CMK (cell line): ENCODE measurements at regions not wholly inside any gene's neighbourhood (a gene's known extent, or its start where the extent isn't known, plus 50 kb on each side); places are given as distances from the start of the nearest gene placed in this dataset.
A peak's percentile ranks its signal among the peaks of the same experiment; 100 is the strongest.
"Not testable (repeated sequence)": the region's sequence is repeated elsewhere in the genome, so short reads cannot be mapped to it uniquely, and the experiment has no call there.

Experiments used
- DNase-seq: peaks from one replicate; pipeline ENCODE4 v3.0.0-alpha.2; 2010; ENCODE audit warnings: low read depth

GRCh38 chr1:91207691-91208090, 185.9 kb upstream of the ZNF644 start:
- DNase-seq = not testable (repeated sequence)

- DNase-seq = not testable (repeated sequence)
Observed at GRCh38 chr1:91204150-91204549, 182.3 kb upstream of the ZNF644 start.

GRCh38 chr1:91201694-91202093, 179.9 kb upstream of the ZNF644 start:
- no peak for DNase-seq

GRCh38 chr1:91201176-91201575, 179.3 kb upstream of the ZNF644 start:
- DNase-seq = no peak

- DNase-seq = no peak
Observed at GRCh38 chr1:91200675-91201074, 178.8 kb upstream of the ZNF644 start.

DNA sequence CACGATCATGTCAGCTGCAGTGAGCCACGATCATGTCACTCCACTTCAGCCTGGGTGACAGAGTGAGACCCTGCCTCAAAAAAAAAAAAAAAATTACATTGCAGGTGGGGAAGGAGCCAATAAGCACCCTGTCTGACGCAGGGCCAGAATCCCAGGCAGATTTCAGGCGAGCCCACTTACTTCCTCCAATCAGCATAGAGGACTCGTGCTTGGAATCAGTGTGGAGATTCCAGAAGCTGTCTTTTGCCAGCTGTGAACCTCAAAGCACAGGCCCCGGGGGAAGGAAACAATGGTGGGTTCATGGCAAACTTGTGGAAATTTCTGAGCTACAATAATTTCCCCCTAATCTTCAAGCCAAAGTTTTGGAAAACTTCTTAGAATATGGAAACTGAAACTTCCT, 178.2 kb upstream of the ZNF644 start:
- DNase-seq = no peak

- no peak for DNase-seq
Observed at GRCh38 chr1:91190996-91191395, 169.2 kb upstream of the ZNF644 start.

- DNase-seq = no peak
Observed at GRCh38 chr1:91189096-91189495, 167.3 kb upstream of the ZNF644 start.

GRCh38 chr1:91182807-91183206, 161.0 kb upstream of the ZNF644 start:
- DNase-seq = not testable (repeated sequence)

DNA sequence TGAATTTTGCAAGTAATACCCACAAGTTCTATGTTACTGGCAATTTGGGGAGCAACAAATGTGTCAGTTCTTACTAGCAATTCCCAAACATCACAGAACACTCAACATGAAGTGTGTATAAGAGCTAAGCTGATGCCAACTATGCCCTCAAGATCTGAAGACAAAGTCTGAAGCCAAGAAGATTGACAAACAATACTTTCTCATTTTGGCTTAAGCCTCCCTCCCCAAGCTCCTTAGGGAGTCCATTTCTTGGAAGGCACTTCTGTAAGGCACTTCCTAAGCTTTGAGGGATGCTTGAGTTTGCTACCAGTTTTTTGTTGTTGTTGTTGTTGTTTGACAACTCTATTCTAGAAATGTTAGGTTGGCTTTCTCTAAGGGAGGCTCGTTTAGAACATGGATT, 154.4 kb upstream of the ZNF644 start:
- no peak for DNase-seq

DNA sequence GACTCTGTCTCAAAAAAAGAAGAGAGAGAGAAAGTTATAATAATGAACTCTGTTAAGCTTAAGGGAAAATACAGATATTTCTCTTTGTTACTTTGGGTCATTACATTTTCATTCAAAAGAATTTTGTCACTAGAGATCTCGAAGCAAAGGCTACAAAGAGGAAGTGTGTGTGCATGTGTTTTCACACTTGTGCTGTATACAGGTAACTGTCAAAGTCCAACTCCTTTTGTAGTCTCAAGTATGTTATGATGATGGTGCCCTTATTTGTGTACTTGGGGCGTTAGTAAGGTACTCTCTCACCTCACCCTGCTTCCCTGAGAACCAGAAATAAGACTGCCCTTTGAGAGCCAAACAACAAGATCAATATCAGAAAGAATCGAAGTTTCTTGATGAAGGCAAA, 152.9 kb upstream of the ZNF644 start:
- DNase-seq = no peak

DNA sequence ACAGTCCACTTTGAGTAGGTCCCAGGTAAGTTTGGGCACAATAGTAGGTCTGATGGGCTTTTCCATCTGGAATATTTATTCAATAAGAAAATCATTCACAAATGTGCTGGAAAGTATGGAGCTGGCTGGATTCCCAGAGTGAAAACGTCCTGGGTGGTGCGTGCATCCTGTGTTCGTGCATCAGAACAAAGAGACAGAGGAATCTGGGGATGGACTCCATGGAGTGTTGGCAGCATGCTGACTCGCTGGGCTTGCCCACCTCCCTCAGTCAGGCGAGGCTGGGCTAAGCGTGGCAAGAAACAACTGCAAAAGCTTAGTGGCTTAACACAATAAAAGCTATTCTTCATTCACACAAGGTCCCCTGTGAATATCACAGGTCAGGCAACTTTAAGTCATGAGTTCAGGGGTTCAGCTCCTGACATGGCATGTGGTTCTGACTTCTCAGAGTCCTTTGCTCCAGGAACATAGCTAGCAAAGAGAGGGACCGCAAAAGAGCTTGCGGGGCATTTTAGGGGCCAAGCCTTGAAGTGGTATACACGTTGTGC, 151.6 kb upstream of the ZNF644 start:
- no peak for DNase-seq

GRCh38 chr1:91172541-91172940, 150.7 kb upstream of the ZNF644 start:
- DNase-seq = no peak

- no peak for DNase-seq
Observed at GRCh38 chr1:91171898-91172297, 150.1 kb upstream of the ZNF644 start.

GRCh38 chr1:91170571-91170970, 148.7 kb upstream of the ZNF644 start:
- no peak for DNase-seq

DNA sequence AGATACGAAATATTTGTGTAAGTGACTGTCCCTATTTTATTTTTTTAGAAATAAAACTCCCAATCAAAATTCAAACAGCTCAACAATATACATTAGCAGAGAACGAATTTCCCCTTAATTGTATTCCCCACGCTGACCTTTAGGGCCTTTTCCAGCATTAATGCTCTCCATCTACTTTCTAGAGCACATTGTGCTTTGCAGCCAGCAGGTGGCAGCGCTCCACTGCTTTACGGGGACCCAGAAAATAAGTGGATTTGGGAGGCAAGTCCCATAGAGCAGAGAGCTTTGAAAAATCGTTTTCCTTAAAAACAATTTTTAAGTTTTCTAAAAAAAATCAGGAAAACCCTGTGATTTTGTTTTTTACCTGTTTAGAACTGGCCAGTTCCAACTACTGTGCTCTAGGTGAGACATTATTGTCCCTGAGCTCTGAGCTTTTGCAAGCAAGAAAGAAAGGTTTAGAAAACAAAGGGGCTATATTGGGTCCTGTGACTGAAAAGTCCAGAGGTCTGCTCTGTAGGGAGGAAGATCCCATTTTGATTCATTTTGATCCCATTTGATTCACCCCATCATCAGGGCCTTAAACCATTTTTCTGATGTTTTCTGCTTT, 144.4 kb upstream of the ZNF644 start:
- peak; percentile 26 for DNase-seq

DNA sequence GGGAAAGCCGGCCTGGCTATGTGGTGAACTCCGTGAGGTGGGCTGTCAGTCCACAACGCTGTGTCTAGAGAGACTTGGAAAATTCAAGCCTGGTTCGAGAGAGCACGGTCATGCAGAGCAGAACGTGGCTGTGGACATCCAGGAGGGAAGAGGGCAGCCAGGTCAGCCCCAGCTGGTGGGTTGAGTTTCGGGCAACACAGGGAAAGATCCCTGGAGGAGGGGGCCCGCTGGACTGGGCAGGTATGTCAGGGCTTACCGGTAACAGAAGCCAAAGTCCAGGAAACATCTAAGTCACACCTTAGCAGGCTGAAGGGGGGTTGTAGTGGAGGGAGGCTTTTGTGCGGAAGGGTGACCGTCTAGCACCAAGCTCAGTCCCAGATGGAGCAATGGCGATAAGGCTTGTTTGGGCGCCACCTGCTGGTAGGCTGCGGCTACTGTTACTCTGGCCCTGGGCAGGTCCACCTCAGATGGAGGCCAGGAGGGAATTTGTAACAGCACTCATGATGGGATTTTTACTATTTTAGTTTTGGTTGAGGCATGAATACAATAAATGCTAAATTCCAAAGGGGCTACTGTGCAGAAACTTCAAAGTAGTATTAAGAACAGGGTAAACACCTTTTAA, 143.3 kb upstream of the ZNF644 start:
- peak; percentile 46 for DNase-seq

DNA sequence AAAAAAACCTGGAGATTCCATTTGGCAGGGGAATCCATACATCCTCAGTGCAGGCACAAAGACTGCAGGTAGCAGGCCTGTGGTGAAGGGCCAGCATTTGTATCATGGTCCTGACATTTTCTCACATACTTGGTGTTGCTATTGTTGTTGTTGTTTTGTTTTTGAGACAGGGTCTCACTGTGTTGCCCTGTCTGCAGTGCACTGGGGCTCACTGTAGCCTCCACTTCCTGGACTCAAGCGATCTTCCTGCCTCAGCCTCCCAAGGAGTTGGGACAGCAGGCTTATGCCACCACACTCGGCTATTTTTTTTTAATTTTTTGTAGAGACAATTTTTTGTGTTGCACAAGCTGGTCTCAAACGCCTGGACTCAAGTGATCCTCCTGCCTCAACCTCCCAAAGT, 140.8 kb upstream of the ZNF644 start:
- no peak for DNase-seq

DNA sequence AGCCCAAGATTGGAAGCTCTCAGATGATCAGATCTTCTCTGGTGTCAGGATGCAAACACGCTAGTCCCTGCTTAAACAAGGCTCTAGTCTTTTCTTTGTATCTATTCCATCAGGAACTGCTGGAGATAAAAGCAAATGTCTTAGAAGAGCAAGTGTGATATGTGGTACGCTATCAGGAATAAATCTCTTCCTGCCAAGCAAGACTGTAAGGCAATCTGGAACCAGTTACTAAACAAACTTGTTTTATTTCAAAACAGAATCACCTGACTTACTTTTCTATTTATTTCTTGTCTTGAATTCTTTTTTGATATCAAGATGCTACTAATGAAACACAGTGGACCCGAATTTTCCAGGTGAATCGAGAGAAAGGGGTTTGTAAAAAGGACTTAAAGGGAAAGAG, 139.9 kb upstream of the ZNF644 start:
- DNase-seq = no peak

DNA sequence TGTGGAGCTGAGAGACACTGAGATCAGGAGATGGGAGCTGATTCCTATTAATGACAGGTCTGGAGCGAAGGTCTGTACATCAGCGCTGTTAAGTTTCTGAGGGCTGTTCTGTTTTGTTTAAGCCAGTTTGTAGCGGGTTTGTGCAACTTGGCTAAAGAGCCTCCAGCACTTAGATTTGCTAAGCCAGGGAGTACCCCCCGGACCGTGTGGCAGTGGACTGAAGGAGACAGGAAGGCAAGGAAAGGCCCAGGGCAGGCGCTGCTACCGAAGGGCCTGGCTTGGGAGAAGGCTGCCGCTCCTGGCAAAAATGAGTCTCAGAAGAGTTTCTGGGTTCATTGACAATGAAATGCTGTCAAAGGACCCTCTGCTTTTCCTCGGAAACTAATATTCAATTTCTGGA, 139.3 kb upstream of the ZNF644 start:
- no peak for DNase-seq

- DNase-seq = no peak
Observed at GRCh38 chr1:91160363-91161075, 138.7 kb upstream of the ZNF644 start.

DNA sequence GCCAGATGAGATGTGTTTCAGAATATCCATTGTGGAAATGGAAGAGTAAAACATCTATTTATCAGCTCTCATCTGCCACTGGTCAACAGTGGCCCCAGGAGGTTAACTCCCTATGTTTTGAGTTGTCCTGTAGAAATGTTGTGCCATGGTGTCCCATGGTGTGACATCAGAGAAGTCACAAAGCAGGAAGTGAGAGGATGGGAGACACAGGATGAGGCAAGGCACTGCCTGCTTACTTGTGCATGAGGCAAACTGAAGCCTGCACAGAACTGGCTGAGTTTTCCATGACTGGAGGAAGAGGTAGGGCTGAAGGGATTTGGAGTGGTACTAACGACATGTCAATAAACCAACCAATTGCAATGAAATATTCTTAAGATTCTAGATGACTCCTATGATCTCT, 131.5 kb upstream of the ZNF644 start:
- no peak for DNase-seq

DNA sequence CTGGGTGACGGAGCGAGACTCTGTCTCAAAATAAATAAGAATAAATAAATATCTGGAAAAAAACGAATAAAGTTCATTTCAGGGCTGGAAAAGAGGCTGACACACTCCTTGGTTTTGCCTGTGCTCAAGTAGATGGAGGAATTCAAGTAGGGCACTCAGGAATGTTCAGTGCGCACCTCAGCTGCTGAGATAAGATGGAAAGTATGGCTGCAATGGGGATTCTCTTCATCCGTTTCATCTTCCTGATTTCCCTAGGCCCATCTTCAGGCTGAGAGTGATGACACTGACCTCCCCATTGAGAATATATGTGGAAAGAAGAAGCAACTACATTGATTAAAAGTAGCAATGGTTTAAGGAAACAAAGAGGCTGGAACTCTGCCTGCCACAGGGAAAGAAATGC, 130.5 kb upstream of the ZNF644 start:
- DNase-seq = no peak
